HepG2 (cell line): ENCODE measurements at regions not wholly inside any gene's neighbourhood (a gene's known extent, or its start where the extent isn't known, plus 50 kb on each side); places are given as distances from the start of the nearest gene placed in this dataset.

ENCODE experiments used
- CBX2 ChIP-seq, 2 experiments: fragments of 200-600 bp in 1 of 2; sonication (generic); formaldehyde crosslinking in 1 of 2; IDR thresholded peaks; 2 replicates each; pipeline versions ENCODE4 v1.7.0 to v1.8.1; 2018 to 2022; ENCODE audit warnings: low read depth in 2 of 2, low read length in 1 of 2, mild to moderate bottlenecking in 1 of 2, missing genetic modification reagents in 1 of 2
- ELK4 ChIP-seq: sonication (generic); formaldehyde crosslinking; IDR thresholded peaks from 2 replicates; pipeline ENCODE4 v1.9.0; 2021; ENCODE audit warnings: missing genetic modification reagents, borderline replicate concordance
- MAFF ChIP-seq: IDR thresholded peaks from 2 replicates; pipeline ENCODE4 v1.6.1; 2011; ENCODE audit warnings: low read depth, low read length, improper control_type of control experiment
- TEF ChIP-seq: sonication (generic); formaldehyde crosslinking; IDR thresholded peaks from 2 replicates; pipeline ENCODE4 v1.5.0; 2020; ENCODE audit warnings: missing genetic modification reagents
- YEATS2 ChIP-seq: sonication (generic); formaldehyde crosslinking; IDR thresholded peaks from 2 replicates; pipeline ENCODE4 v1.4.0; 2020; ENCODE audit warnings: missing genetic modification reagents, borderline replicate concordance
- ZNF235 ChIP-seq: sonication (generic); formaldehyde crosslinking; IDR thresholded peaks from 2 replicates; pipeline ENCODE4 v1.8.1; 2023; ENCODE audit warnings: mild to moderate bottlenecking, missing genetic modification reagents, borderline replicate concordance
- ZNF740 ChIP-seq: sonication (generic); formaldehyde crosslinking; IDR thresholded peaks from 2 replicates; pipeline ENCODE4 v1.4.0; 2020; ENCODE audit warnings: missing genetic modification reagents
- ZSCAN9 ChIP-seq: IDR thresholded peaks from 2 replicates; pipeline ENCODE4 v1.6.1; 2016; ENCODE audit warnings: borderline replicate concordance
- TF ChIP-seq, protein P1 (sequence below): sonication (generic); formaldehyde crosslinking; IDR thresholded peaks from 2 replicates; pipeline ENCODE4 v1.4.0; 2020; ENCODE audit warnings: missing genetic modification reagents
- TF ChIP-seq, protein P2 (sequence below): sonication (generic); formaldehyde crosslinking; IDR thresholded peaks from 2 replicates; pipeline ENCODE4 v1.5.0; 2020; ENCODE audit warnings: mild to moderate bottlenecking, missing genetic modification reagents, moderate library complexity
- TF ChIP-seq, protein P3 (sequence below): IDR thresholded peaks from 2 replicates; pipeline ENCODE4 v1.6.1; 2016; ENCODE audit warnings: low read depth

GRCh38 chr13:112161521-112162301 is 94.8 kb downstream of the SOX1 start:
- TF ChIP-seq ZSCAN9 (CRISPR knock-in tag) (no peak), CBX2 (IDR thresholded peaks at IDR 0.05; ENCODE audit: low read depth, low read length) (no peak), CBX2 (CRISPR knock-in tag; IDR thresholded peaks at IDR 0.05; ENCODE audit: low read depth) (no peak), ZNF235 (CRISPR knock-in tag) (no peak), ELK4 (no peak), ZNF740 (no peak), YEATS2 (no peak), TEF (CRISPR knock-in tag) (no peak), MAFF (no peak)
- TF ChIP-seq, protein P1, sequence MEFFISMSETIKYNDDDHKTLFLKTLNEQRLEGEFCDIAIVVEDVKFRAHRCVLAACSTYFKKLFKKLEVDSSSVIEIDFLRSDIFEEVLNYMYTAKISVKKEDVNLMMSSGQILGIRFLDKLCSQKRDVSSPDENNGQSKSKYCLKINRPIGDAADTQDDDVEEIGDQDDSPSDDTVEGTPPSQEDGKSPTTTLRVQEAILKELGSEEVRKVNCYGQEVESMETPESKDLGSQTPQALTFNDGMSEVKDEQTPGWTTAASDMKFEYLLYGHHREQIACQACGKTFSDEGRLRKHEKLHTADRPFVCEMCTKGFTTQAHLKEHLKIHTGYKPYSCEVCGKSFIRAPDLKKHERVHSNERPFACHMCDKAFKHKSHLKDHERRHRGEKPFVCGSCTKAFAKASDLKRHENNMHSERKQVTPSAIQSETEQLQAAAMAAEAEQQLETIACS (CRISPR knock-in tag) = no peak
- TF ChIP-seq, protein P2, sequence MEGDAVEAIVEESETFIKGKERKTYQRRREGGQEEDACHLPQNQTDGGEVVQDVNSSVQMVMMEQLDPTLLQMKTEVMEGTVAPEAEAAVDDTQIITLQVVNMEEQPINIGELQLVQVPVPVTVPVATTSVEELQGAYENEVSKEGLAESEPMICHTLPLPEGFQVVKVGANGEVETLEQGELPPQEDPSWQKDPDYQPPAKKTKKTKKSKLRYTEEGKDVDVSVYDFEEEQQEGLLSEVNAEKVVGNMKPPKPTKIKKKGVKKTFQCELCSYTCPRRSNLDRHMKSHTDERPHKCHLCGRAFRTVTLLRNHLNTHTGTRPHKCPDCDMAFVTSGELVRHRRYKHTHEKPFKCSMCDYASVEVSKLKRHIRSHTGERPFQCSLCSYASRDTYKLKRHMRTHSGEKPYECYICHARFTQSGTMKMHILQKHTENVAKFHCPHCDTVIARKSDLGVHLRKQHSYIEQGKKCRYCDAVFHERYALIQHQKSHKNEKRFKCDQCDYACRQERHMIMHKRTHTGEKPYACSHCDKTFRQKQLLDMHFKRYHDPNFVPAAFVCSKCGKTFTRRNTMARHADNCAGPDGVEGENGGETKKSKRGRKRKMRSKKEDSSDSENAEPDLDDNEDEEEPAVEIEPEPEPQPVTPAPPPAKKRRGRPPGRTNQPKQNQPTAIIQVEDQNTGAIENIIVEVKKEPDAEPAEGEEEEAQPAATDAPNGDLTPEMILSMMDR (CRISPR knock-in tag) = no peak
- TF ChIP-seq, protein P3, sequence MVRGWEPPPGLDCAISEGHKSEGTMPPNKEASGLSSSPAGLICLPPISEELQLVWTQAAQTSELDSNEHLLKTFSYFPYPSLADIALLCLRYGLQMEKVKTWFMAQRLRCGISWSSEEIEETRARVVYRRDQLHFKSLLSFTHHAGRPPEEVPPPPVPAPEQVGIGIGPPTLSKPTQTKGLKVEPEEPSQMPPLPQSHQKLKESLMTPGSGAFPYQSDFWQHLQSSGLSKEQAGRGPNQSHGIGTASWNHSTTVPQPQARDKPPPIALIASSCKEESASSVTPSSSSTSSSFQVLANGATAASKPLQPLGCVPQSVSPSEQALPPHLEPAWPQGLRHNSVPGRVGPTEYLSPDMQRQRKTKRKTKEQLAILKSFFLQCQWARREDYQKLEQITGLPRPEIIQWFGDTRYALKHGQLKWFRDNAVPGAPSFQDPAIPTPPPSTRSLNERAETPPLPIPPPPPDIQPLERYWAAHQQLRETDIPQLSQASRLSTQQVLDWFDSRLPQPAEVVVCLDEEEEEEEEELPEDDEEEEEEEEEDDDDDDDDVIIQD (CRISPR knock-in tag) = no peak
